Left lobe of liver (tissue), 2 donors: ENCODE measurements at regions not wholly inside any gene's neighbourhood (a gene's known extent, or its start where the extent isn't known, plus 50 kb on each side); places are given as distances from the start of the nearest gene placed in this dataset.

Source experiments
- ATAC-seq: fragments of 200-7000 bp; cut with Tn5 transposase; one replicate; pipeline ENCODE4 v1.9.1; 2020; ENCODE audit warnings: mild to moderate bottlenecking, moderate library complexity
- DNase-seq: peaks from one replicate; pipeline ENCODE4 v3.0.0-alpha.2; 2020; ENCODE audit warnings: low spot score
- donor health status: DM: no; HTN: no; CAD: no; lungs with moderate emphysema.
- donor health status: DM: no; HTN: yes; CAD: no.

- ATAC-seq (no peak), DNase-seq (peak; percentile 14)
Measured at GRCh38 chr20:24773168-24773567, 175.9 kb upstream of the CST7 start.

DNA sequence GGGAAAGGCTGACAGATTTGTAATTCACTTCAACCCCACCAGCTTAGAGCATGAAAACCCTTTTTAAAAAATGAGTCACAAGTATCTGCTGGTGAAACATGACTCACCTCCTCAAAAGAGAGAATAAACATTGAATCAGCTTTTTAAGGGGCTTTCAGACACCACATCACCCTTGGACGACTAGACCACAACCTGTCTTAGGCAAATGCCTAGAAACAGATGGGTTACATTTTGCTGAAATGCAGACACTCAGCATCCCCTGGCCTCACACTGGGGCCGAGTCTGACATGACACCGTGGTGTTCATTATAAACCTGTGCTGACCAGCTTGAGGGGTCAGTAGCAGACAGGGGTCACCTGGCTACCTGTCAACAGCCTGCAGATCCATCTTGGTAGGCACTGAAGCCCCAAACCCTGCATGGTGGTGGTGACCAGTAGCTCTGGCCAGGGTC, 175.3 kb upstream of the CST7 start:
- no peak for ATAC-seq
- DNase-seq = peak; percentile 26

DNA sequence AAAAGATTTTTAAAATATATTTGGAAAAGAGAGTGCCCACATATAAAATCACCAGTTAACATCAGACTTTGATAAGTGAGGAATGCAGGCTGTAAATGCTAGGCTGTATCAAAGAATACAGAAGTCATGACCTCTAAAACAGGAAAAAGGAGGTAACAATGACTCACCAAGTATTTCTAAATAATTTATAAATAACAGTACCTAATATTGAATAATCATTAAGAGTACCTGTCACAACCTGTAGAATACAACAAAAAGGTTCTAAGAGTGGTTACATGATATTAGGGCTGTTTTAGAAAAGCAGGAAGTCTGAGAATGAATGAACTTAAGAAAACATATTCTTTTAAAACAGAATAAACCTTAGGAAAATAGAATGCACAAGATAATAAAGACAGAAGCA, 173.1 kb upstream of the CST7 start:
- no peak for ATAC-seq
- no peak for DNase-seq

GRCh38 chr20:24776755-24777271, 172.3 kb upstream of the CST7 start:
- DNase-seq (peak; percentile 35), ATAC-seq (no peak)

DNA sequence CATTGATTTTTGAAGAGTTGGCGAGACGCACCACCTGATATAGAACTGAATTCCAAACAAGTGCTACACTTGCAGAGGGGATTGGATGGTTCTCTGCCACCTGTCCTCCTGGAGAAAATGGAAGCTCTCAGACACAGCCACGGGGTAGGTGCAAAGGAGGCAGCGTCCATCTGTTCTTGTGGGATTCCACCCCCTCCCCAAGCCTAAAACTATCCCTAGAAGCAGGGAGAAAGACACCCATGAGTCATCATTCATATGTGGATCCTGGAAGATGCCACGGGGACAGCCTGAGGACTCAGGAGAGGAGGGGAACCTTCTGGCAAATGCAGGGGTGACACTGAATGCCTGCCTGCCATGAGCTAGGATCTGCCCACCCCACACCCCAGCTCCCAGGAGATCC, 171.3 kb upstream of the CST7 start:
- ATAC-seq (no peak), DNase-seq (peak; percentile 21)

GRCh38 chr20:24778585-24779031, 170.5 kb upstream of the CST7 start:
- ATAC-seq = no peak
- peak; percentile 35 for DNase-seq

GRCh38 chr20:24779131-24779530, 169.9 kb upstream of the CST7 start:
- ATAC-seq (no peak), DNase-seq (no peak)

DNA sequence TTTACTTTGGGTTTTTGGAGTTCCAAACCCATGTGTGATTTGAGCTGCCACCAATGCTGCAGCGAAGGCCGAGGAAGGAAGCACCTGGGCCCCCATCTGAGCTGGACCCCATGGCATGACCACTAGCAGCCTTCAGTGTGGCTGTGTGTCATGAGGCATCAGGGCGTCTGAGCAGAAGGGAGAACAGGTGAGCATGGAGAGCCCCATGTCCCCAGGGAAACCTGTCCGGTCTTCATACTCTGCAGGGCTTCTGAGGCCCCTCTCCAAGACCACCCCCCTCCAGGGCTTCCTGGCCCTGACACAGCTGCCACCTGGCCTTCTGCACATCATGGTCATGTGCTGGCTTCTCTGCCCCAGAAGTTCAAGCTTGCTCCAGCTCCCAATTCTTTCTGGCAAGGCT, 169.1 kb upstream of the CST7 start:
- no peak for ATAC-seq
- no peak for DNase-seq

DNA sequence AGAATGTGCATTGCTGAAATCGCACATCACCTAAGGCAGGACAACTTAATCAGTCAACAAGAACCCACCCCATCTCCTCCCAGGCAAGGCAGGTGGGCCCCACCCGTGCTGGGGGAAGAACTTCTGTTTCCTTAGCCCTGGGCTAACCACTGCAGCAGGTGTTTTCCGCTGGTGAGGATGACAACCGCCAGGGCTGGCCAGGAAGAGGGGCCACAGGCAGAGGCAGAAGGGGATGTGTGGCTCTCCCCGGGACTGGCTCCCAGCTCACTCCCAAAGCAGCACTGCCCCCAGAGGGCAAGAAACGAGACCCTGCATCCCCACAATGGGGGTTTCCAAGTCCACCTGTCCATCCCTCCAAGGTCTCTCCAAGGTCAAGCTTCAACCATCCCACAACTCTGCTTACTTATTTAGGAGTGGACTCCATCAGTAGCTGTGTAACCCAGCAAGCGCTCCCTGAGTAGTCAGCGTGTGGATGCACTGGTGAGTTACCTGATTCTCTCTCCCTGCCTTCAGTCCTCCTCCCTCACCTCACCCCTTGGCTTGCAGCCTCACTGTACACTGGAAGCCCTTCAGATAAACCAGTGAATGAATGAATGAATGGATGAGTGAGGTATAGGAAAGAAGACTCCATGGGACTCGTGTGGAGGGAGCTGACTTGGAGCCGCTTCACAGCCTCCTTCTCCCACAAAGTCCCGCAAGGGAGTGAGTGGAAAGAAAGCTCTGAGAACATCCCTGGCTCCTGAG, 168.2 kb upstream of the CST7 start:
- DNase-seq (no peak), ATAC-seq (no peak)

DNA sequence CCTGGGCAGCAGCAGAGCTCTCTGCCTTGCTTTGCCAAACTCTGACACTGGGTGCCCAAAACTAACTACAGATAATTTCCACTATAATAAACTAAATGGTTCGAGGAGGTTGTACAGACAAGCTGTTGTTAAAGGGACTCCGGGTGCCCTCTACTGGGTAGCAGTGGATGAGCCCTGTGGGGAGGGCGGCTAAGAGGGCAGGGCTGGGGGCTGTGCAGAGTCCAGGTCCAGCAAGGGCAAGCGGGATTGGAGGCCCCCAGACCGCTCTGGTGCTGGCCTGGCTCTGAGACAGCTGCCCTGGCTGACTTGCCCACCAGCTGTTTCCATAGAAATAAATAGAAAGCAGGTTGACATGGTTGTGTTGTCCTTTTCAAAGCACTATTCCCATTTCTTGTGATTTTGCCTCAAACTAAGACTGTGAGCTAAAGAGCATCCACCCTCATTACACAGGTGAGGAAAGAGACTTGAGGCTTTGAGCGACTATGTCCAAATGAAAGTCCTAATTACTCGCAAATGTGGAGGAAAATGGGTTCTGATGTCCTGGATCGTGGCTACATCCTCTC, 167.6 kb upstream of the CST7 start:
- ATAC-seq (peak; percentile 86), DNase-seq (no peak)

- ATAC-seq (no peak), DNase-seq (no peak)
Measured at GRCh38 chr20:24782301-24782700, 166.8 kb upstream of the CST7 start.

DNA sequence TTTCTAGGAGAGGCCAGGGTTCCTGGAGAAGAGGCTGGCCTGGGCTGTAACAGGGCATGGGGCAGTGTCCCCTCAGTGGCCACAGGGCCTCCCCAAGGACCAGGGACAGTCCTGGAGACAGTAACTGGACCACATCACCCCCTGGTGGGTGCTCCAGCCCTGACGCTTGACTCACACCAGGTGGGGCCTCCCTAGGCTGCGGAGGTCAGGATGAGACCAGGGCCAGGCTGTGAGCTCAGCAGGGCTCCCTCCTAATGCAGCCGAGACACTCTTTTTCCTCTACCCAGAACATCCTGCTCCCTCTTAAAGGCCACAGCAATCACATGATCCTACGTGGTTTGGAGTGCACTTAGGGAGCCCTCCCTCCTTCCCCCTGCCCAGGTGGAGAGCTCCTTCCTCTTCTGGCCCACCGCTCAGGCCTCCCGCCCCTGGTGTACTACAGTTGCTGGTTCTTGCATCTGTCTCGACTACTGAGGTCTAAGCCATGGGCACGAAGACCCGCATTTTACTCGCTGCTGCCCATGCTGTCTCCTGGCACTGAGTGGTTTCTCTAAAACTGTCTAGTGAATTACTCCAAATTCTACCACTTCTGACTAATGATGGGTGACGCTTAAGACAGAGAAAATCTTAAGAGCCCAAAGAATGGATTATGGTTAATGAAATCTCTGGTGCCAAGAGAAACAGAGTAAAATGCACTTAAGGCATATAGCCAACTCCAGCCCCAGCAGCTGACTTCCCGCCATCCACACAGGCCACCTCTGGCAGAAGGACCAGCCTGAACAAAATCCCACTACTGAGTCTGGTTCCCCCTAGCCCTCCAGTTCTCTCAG, 166.1 kb upstream of the CST7 start:
- ATAC-seq (no peak), DNase-seq (no peak)

GRCh38 chr20:24783631-24784492, 165.2 kb upstream of the CST7 start:
- peak; percentile 42 for ATAC-seq
- DNase-seq = no peak

DNA sequence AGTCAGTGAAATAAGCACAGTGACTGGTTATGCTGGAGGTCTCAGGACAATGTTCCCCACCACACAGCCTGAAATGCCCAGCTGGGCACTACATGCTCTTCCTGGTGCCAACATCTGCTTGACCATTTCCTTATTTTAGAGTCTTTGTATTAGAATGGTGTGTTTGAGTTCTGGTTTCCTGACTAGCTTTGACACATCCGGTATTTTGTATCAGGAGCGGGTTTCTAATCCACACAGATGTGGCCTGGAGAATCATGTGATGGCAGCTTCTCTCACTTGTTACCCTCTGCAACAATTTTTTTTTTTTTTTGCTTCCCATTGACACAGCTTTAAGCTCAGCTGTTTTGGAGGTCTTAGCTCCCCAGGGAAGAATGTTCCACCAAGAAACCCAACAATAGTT, 164.5 kb upstream of the CST7 start:
- DNase-seq (no peak), ATAC-seq (no peak)

DNA sequence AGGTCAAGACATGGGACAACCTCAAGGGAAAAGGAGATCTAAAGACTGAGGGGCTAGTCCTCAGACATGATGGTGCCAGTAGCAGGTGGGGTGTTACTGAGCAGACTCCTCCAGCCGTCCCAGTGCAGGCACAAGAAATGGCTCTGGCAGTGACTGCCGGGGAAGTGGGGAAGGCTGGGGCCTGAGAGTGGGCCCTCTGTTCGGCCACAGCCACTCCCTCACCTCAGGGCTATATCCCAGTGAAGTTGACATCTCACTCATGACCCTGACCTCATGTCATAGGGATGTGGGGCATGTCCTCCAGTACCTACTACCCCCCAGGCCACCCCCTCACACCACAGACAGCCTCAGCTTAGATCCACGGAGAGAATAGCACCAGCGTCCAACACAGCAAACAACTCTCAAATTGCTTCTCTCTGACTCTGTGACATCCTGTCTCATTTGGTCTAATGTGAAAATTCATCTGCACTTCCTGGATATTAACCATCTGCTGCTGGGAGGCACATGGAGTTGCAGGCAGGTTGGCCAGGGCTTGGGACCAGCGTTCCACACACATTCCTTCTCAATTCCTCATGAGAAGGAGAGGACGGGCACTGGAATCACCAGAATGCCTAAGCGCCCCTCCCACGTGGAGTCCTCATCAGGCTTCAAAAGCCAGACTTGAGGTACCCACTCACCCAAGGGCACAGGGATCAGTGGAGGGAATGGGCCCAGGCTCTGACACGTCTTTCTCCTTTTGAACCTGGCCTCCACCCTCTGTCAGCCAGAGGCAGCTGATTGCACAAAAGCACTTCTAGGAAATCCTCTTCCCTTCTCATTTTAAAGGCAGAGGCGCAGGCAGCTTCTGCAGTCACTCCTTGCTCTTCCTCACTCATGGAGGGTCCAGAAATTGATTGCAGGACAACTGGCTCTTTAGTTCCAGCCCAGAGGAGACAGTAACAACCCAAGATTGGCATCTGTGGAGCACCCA, 163.6 kb upstream of the CST7 start:
- no peak for ATAC-seq
- no peak for DNase-seq

DNA sequence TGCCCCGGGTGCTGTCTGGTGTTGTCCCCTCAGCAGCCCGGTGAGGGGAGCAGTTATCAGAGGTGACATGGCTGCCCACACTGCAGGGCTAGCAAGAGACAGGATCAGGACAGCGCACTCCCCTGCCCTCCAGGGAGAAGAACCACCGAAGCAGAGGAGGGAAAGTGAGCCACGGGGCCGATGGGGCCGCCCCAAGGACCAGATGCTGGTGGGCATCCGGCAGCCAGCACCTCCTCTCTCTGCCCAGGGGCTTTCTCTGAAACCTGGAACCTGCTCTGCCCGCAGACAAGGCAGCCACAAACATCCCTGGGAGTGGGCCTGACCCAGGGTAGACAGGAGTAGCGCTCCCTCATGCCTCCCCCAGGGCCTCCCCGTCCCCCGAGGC, 163.0 kb upstream of the CST7 start:
- no peak for ATAC-seq

DNA sequence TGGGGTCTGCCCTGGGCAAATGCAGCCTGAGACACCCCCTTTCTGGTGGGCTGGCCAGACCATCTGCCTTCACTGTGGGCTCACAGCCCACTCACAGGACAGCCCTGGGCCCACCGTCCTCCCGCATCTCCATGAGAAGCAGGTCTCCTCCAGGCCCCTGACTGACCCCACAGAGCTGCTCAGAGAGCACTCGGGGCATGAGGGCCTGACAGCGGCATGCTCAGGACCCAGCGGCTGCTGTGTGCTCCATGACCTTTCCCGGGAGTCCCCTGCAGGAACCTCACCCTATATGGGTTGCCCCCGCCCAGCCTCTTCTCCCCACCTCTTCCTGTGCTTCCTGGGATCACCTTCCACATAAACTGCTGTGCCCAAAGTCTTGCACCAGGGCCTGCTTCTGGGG, 162.4 kb upstream of the CST7 start:
- ATAC-seq (no peak), DNase-seq (no peak)

More for the DNA sequence above, 163.0 kb upstream of the CST7 start:
- no peak for DNase-seq

- ATAC-seq (no peak), DNase-seq (no peak)
Measured at GRCh38 chr20:24787071-24787470, 162.0 kb upstream of the CST7 start.

- DNase-seq = no peak
- ATAC-seq = no peak
Measured at GRCh38 chr20:24787621-24788020, 161.4 kb upstream of the CST7 start.

GRCh38 chr20:24789877-24790276, 159.2 kb upstream of the CST7 start:
- ATAC-seq = no peak
- no peak for DNase-seq
